HG03571 (cell line): ENCODE measurements at regions not wholly inside any gene's neighbourhood (a gene's known extent, or its start where the extent isn't known, plus 50 kb on each side); places are given as distances from the start of the nearest gene placed in this dataset.

Experiments used
- ATAC-seq: cut with Tn5 transposase; IDR thresholded peaks from one replicate; pipeline ENCODE4 v1.9.1; 2021; ENCODE audit not compliant: unreplicated experiment

DNA sequence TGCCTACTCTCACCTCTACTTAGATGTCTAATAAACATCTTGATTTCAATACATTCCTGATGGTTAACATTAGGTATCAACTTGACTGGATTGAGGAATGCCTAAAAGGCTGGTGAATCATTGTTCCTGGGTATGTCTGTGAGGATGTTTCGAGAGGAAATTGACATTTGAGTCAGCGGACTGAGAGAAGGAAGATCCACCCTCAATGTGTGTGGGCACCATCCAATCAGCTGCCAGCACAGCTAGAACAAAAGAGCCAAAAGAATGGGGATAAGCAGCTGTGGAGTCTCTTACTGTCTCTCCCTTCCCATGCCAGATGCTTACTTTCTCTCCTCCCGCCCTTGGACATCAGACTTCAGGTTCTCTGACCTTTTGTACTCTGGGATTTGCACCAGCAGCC is 128.6 kb upstream of the HS3ST5 start:
- no peak for ATAC-seq

DNA sequence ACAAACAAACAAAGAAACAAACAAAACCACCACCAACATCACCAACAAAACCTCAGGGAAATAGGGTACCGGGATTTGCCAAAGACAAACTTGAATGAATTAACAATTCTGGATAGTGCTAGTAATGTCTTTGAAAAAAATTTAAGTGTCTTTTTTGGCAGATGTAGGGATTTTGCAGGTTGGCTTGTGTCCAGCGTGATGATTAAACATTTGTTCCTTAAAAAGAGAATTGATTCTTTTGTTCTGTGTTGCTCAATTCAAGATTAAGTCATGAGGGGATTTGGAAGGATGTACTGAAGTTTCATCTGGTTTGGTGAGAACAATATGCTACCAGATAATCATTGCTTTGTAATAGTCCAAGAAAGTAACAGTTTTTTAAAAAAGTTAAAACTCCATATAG is 125.1 kb upstream of the HS3ST5 start:
- ATAC-seq = no peak

DNA sequence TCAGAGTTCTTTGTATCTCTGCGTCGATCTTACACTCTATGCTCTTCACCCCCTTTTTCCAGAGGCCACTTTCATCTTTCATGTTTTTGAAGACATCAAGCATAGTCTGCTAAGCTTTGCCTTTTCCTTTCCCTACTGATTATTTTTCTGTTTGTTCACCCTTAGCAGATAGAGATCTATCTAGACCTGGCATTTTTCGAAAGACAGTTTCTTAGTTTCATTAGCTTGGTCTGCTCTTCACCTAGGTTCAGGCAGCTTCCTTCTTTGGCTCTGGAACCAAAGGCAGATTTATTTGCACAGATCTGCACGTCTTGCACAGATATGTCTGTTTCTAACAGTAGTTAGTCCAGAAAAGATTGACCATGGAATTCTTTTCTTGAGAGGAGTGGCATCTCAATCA is 122.7 kb upstream of the HS3ST5 start:
- no peak for ATAC-seq

DNA sequence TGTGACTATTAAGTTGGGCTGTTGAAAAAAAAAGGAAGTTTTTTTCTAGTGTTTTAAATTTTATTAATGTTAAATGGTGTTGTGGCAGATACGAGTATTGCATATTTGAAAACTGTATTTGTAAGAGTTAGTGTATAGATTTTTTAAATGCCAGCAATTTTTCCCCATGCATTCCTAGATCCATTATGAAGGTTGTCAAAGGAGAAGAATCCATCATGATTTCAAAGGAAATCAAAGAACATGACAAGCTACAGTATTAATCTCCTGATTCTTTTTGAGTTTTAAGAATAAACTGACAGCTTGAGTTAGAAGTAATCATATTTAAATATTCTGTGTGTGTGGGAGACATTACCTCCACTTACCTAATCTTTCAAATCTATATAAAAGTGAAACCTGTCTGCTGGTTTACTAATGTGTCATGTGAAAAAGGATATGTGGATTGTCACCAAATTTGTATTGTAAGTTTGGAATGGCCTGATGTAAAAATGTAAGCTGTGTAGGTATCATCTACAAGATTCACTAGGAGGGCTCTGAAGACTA is 111.0 kb upstream of the HS3ST5 start:
- ATAC-seq = no peak

DNA sequence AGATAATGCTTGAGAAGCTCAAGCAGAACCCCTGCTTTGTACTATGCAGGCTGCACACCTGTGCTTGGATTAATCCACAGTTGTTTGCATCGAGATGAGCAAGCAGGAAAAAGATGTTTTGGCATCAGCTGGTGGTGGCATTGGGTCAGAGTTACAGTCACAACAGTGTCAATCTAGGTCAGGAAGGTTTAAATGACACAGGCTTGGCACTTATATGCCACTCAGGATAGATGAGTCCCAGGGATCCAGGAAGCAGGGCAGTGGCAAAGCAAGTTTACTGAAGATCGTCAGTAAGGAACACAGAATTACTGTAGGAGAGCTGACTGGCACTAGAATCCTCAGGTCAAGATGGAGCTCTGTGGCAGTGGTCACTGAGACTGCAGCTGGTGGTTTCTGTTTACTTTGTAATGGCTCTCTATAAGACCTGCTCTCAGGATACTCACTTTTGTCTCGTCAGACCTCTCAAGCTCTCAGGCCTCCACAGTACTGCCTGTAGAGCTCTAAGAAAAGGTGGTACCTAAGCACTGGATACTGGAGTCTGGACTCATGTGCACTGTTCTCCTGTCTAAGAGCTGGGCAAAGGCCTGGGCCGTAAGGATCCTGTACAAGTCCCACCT is 110.1 kb upstream of the HS3ST5 start:
- ATAC-seq = no peak

DNA sequence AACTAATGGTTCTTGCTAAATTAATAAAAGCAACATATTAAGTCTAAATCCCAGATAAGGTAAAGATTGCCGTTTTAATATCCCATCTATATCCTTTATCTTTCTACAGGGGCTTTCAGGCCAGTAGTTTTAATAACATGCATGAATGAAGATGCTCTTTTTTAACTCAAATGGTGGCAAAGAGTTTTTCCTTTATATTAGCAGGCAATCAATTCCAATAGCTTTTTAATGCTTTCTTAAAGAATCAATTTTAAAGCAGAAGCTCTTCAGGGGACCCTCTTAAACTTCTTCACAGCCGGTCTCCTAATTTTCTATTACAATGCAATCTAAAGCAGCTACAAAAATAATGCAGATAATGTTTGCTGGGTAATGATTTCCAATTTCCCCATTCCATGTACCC is 107.8 kb upstream of the HS3ST5 start:
- ATAC-seq = no peak

DNA sequence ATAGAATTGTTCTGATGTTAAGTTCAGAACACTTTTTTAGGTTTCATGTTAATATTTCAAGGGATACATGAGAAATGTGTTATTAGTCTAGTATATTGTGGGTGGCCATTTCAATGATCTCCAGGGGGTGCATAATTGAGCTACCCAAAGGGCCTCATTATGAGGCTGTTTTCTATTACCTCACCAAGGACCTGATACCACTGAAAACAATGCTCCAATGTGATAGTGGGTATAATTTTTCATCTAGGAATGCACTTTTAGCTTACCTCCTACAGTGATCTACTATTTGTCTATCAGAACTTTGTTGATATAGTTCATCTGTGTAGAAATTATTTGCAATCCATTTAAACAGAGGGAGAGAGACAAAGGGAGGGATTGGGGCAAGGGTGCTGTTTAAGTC is 106.8 kb upstream of the HS3ST5 start:
- no peak for ATAC-seq

DNA sequence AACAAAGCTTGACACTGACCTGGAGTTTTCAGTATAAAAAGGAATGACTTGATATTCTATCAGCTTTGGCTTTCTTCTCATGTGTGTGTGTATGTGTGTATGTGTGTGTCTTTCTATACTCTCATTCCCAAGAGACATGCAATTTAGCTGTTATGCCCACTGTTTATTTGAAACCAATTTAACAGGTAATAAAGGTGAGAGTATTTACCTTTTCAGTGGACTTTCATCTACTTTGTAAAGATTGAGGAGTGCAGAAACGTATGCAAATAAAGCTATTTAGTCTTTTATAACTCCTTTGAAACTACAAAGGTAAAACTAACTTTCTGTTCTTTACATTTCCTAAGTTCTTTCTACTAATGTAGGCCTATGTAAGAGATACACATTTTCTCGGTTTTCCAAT is 103.5 kb upstream of the HS3ST5 start:
- no peak for ATAC-seq

DNA sequence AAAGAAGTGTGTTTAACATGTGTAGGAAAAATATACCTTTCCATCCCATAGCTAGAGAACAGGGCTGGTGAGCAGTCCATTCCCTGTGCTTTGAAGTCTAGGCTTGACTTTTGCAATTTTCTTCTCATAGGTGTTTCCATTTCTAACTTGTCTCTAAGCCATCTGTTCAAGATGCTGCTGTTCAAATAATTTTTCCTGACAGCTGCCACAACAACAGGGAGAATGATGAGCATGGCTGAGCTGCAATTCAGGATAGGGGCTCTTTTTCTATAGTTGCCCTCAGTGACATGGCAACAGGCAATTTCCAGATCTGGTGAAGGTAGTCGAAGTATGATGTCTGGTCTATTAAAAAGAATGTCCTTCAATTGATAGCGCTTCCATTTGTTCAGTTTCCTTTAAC is 103.0 kb upstream of the HS3ST5 start:
- no peak for ATAC-seq

DNA sequence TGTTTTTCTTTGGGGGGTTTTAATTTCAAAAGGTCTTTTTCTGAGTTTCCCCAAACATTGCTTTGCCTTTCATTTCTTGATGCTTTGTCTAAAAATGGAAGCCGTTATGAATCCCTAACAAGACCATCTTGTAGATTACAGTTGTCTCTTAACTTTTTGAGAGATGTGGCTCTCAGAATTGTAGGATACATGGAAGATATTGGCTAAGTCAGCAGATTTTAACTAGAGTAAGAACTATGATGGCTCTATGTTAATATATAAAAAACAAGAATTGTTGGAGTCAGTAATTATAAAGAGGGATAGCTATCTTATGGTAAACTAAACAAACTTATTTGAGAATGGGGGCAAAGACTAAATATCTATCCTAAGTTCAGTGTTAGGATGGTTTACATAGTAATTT is 96.6 kb upstream of the HS3ST5 start:
- ATAC-seq = no peak

DNA sequence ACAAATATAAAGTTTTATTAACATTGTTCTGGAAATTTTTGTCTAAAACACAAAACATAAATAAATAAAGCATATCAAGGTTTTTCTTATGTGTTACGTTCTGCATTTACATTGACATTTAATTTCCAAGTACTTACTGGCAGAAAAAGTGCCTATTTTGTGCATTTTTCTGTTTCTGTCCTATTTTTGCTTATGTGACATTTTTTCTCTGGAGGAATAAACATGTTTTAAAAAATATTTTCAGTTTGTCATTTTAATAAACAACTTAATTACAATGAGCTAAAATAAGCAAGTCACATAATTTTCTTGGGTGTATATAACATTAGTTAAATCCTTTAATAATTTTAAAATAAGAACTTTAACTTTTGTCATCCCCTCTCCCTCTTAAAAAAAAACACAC is 94.4 kb upstream of the HS3ST5 start:
- no peak for ATAC-seq

DNA sequence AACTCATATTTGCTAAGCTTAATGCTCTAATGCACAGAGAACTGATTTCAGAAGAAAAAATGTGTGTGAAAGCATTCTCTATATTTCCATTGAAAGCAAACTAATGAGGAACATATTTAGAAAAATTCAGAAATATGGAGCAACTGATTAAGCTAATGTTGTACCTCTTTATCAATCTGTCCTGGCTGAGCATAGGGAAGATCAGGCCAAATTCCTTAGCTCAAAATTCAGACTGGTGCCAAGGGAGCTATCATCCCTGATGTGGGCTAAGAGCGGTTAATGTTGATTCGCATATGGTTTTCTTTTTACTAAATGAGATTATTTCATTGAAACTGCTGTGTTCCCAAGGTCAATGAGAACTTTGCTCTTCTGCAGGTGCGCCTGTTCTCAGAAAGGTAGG is 93.9 kb upstream of the HS3ST5 start:
- ATAC-seq = no peak

DNA sequence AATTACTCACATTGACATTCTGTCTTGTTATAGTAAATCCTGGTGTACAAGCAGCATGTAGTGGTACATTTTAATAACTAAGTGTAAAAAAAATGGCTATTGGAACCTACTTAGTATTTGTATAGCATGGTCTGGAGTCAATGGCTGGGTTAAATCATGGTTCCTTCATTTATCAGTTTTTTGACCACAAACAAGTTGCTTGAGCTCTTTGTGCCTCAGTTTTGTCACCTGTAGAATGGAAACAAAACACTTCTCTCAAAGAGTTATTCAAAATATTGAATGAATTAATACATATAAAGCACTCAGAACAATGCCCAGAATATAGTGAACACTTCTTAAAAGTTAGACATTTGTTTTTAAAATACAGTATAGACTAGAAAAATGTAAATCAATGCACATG is 93.2 kb upstream of the HS3ST5 start:
- ATAC-seq = no peak

DNA sequence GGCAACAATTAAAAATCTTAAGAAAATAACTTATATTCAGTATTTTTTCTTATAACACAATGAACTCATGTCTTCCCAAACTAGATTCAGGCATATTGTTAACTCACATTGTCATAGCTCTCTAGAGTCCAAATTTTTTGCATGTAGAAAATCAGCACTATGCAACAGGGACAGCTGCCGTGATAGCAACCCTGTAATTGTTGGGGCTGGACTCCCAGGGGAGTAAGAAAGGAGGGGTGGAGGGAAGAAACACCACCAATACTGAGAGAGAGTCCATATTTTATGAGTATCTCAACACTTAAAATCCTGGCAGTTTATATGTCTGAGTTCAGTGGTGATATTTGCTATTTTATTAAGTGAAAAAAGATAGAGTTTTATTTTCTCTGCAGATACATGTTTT is 89.6 kb upstream of the HS3ST5 start:
- ATAC-seq = no peak

DNA sequence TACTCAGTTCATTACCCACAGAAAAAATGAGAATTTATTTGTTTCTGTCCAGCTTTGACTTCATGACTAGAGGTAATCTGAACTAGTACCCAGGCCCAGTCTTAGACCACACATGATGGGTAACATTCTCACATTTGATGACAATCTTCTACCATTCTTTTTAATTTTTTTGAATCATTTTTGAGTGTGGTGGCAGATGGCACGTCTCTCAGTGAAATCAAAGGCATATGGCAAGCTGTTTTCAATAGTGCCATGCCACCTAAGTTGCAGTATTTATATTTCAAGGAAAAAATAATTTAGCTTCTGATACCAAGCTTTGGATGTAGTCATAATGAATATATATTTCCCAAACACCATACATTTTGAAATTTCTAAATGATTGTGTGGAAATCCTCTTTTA is 88.8 kb upstream of the HS3ST5 start:
- no peak for ATAC-seq

DNA sequence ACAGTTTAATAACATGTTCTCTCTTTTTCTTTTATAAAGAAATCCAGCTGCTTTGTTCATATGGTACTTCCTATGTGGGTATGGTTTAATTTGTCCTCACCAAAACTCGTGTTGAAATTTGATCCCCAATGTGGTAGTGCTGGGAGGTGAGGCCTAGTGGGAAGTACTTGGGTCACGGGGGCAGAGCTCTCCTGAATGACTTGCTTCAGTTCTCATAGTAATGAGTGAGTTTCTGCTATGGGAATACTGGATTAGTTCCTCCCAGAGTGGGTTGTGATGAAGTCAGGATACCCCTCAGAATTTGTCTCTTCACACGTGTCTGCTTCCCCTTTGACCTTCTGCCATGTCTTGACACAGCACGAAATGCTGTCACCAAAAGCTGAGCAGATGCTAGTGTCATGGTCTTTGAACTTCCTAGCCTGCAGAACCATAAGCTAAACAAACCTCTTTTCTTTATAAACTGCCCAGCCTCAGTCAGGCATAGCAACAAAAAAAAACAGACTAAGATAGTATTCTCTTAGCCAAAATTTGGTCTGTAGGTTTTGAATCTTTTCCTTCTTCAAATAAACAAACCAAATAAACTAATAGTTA is 87.8 kb upstream of the HS3ST5 start:
- no peak for ATAC-seq

DNA sequence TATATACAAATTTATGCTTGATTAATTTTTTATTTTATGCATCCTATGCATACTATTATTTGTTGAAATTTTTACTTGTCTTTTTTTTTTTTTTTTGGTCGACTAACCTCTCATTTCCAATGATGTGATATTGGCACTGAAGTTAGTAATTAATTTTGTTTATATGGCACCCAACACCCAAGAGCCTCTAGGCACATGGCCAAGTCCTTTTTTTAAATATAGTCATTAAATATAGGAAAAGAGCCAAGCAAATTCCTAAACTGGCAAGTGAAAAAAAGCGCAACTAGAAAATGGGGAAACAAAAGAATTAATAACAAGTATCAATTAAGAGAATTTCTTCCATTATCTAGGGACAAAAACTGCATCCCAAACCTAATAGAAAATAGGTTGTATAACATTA is 85.5 kb upstream of the HS3ST5 start:
- ATAC-seq = no peak

DNA sequence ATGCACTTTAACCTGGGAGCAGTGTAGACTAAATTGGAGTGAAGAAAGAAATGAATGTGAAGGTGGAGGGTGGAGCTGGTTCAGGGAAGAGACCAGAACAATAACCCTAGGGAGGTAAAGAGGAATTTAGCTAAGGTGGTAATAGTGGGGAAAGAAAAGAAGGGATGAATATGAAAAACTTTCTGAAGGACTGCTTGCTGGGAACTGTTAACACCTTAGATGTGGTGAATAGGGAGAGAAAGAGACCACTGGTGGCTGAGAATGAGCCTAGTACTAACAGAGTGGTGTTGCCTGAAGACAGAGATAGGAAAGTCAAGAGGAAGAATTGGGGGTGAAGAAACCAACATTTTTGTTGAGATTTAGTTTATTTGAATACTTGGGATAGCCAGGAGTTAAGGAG is 78.4 kb upstream of the HS3ST5 start:
- ATAC-seq = no peak

DNA sequence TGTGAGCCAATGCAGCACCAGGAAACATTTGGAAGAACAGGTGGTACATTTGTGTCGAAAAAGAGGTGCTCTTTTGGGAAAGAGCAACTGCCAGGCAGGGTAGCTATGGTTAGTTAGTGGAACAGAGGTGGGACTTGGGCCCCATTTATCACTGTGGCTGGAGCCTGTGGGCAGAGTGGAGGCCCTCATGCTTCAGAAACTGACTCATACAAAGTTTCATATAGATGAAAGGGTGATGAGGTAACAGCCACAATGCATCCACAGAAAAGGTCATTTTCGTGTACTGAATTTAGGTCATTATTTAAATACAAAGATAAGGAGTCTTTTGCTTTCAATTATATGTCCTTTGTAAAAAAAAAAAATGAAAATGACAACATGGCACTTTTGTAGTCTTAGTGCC is 76.4 kb upstream of the HS3ST5 start:
- ATAC-seq = peak; percentile 77

DNA sequence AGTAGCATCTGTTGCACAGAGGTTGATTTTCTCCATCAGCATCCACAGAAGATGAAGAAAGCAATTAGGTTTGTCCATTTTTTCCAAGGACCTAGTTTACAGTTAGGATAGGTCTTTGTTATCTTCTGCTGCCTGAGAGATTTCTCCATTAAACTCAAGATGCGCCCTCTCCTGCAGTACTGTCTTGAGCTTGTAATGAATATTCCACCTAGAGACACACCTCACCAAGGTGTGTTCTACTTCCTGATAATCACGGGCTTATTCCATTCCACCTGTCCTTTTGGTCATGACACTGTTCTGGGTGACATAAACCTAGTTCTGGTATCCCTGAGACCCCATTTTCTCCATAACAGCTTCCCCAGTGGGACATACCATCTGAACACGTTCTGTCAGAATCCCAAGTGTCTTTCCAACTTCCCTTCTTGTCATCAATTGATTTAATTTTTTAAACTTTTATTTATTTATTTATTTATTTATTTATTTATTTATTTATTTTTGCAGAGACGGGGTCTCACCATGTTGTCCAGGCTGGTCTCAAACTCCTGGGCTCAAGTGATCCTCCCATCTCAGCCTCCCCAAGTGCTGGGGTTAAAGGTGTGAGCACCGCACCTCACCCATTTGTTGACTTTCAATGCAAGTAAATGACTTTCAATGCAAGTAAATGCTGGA is 75.6 kb upstream of the HS3ST5 start:
- ATAC-seq = no peak

DNA sequence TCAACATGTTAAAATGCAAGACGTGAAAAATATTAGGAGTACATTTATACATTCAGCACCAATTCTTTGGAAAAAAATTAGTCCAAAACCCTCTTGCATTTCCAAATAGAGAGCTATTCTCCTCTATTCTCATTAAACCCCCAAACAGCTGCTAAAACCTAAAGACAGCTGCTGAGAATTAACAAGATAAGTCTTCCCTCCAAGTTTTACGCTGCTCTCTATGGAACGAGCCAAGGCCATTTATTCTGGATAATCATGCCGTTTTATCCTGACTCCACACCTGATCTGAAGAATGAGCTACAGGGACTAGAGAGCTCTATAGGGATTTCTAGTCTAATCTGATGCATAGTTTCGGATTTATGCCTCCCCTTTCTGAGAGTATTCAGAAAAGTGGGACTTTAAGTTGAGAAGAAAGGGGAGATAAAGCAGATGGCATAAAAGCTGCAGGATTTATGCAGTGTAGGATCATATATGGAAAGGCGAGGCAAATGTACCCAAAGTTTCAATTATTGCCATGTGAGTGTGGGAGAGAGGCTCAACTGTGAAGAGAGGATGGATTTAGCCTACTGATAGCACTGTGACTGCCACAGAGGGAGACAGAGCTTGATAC is 64.7 kb upstream of the HS3ST5 start:
- ATAC-seq = no peak

DNA sequence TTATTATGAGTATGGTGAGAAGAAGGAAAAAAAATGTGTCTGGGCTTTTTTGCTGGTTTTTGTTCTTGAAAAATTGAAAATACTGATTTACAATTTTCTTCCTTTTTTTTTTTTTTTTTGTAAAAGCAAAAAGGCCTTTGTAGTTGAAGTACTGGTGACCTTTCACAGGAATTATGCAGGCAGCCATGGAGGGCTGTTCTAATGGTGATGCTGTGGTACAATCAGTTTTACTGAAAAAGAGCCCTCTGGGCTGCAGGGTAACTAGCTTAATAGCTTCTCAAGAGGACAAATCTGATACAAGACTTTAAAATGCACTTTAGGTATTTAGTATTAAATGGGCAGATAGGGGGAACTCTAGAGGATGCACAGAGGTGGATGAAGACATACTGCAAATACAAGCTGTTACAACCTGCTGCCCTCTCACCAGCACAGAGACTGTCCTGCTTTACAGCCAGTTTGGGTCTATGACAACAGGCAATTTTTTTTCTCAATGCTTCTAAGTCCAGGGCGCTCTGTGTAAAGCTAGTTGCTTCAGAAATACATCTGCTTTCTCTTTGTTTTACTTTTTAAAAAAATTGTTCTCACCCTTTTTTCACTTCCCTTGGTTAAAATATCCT is 61.6 kb upstream of the HS3ST5 start:
- ATAC-seq = no peak
